Peyer's patch (tissue), 4 donors: ENCODE measurements at regions not wholly inside any gene's neighbourhood (a gene's known extent, or its start where the extent isn't known, plus 50 kb on each side); places are given as distances from the start of the nearest gene placed in this dataset.
"Not testable (repeated sequence)": the region's sequence is repeated elsewhere in the genome, so short reads cannot be mapped to it uniquely, and the experiment has no call there.

ENCODE experiments used
- DNase-seq, 3 donors: peaks; one replicate each; pipeline ENCODE4 v3.0.0-alpha.2; 2017 to 2019
- H3K27ac ChIP-seq, 4 donors: fragments of 200-600 bp; sonication (generic); one replicate each; pipeline ENCODE4 v1.5.1; 2016 to 2019
- H3K27me3 ChIP-seq, 2 donors: fragments of 200-600 bp; sonication (generic); one replicate each; pipeline ENCODE4 v1.5.1; 2019
- H3K36me3 ChIP-seq, 3 donors: fragments of 200-600 bp; sonication (generic); one replicate each; pipeline ENCODE4 v1.5.1; 2016 to 2019
- H3K4me1 ChIP-seq, 4 donors: fragments of 200-600 bp; sonication (generic); one replicate each; pipeline ENCODE4 v1.5.1; 2016 to 2019
- H3K4me3 ChIP-seq, 4 donors: fragments of 200-600 bp; sonication (generic); 1 replicate in 3 of 4; 2 replicates in 1 of 4; pipeline ENCODE4 v1.5.1; 2016 to 2019; ENCODE audit warnings: mild to moderate bottlenecking in 1 of 4
- H3K9me3 ChIP-seq, 4 donors: fragments of 200-600 bp; sonication (generic); one replicate each; pipeline ENCODE4 v1.5.1; 2016 to 2019; ENCODE audit warnings: mild to moderate bottlenecking in 1 of 4
- POLR2A ChIP-seq, 2 donors: fragments of 450-650 bp; IDR thresholded peaks; one replicate each; pipeline ENCODE4 v1.5.1; 2017; ENCODE audit warnings: antibody characterized with exemption in 2 of 2, mild to moderate bottlenecking in 2 of 2, moderate library complexity in 2 of 2
- TF ChIP-seq, protein P1 (sequence below), 6 experiments: fragments of 450-650 bp in 4 of 6; fragments of 200-600 bp in 2 of 6; sonication (generic) in 1 of 6; IDR thresholded peaks; one replicate each; pipeline ENCODE4 v1.5.1; 2017 to 2019; ENCODE audit warnings: antibody characterized with exemption in 6 of 6, mild to moderate bottlenecking in 3 of 6, moderate library complexity in 1 of 6

DNA sequence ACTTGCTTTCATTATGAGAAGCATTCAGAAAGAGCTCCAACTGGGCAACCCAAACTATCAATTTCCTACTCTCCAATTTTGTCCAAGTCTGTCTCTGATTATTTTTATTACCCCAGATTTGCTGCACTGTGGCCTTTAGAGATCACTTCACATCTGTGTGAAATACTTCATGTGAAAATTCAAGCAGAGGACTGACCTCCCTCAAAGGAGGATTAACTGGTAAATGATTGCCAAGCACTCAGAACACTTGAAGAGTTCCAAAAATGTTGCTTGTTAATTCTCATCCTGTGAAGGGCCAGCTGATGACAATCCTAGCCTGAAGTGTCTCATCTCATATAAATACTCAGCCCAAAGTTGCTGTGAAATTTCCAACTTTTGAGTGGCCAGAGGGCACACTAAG, 182.8 kb upstream of the DGKB start:
- H3K27me3 ChIP-seq, result no peaks in the 10 kb centered on the region
- H3K36me3 ChIP-seq, result no peaks in the 10 kb centered on the region
- no peak overlapping the region for H3K27ac ChIP-seq
- TF ChIP-seq POLR2A (IDR thresholded peaks at IDR 0.05), result no peak
- TF ChIP-seq, protein P1, sequence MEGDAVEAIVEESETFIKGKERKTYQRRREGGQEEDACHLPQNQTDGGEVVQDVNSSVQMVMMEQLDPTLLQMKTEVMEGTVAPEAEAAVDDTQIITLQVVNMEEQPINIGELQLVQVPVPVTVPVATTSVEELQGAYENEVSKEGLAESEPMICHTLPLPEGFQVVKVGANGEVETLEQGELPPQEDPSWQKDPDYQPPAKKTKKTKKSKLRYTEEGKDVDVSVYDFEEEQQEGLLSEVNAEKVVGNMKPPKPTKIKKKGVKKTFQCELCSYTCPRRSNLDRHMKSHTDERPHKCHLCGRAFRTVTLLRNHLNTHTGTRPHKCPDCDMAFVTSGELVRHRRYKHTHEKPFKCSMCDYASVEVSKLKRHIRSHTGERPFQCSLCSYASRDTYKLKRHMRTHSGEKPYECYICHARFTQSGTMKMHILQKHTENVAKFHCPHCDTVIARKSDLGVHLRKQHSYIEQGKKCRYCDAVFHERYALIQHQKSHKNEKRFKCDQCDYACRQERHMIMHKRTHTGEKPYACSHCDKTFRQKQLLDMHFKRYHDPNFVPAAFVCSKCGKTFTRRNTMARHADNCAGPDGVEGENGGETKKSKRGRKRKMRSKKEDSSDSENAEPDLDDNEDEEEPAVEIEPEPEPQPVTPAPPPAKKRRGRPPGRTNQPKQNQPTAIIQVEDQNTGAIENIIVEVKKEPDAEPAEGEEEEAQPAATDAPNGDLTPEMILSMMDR (IDR thresholded peaks at IDR 0.05), result no peak
- no peaks in the 10 kb centered on the region for H3K4me1 ChIP-seq
- no peaks in the 10 kb centered on the region for H3K9me3 ChIP-seq
- DNase-seq, result no peak
- H3K4me3 ChIP-seq, result no peak overlapping the region

DNA sequence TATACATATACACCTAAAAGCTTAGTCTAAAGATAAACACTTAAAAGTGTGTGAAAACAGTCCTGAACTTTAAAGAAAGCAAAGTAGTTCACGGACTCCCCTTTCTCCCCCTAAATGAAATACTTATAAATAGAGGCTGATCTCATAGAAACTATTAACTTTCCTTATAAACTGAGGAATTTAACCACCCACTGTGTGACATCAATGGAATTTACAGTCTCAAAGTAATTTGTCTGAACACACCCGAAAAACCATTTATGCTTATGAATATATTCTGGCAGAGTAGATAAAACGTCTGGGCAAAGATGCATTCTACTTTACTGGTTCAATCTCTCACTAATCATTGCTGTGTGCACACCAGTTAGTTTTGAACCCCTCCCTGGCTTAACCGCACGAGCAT, 181.8 kb upstream of the DGKB start:
- no peak for TF ChIP-seq POLR2A (IDR thresholded peaks at IDR 0.05)
- TF ChIP-seq, protein P1 (IDR thresholded peaks at IDR 0.05), result no peak
- H3K27ac ChIP-seq, result no peak overlapping the region
- no peaks in the 10 kb centered on the region for H3K4me1 ChIP-seq
- H3K36me3 ChIP-seq, result no peaks in the 10 kb centered on the region
- H3K4me3 ChIP-seq, result no peak overlapping the region
- no peaks in the 10 kb centered on the region for H3K27me3 ChIP-seq
- H3K9me3 ChIP-seq, result no peaks in the 10 kb centered on the region
- no peak for DNase-seq

DNA sequence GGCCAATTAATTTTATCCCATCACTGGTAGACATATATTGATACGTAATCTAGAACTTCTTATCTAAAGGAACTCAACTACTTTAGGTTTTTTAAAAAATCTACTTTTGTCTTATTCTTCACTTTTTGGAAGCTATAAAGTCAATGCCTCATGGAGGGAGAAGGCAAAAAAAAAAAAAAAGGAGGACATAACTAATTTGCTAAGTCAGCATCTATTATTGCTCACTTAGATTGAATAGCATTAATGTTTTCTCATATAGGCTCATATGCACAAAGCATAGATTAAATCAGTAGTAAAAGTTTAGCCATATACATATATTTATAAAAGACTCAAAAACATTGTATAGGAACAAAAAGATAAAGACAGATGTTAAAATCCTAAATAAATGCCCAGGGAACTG, 179.3 kb upstream of the DGKB start:
- H3K4me1 ChIP-seq, result no peaks in the 10 kb centered on the region
- H3K36me3 ChIP-seq, result no peaks in the 10 kb centered on the region
- H3K27ac ChIP-seq, result no peak overlapping the region
- no peak overlapping the region for H3K4me3 ChIP-seq
- TF ChIP-seq POLR2A (IDR thresholded peaks at IDR 0.05), result no peak
- TF ChIP-seq, protein P1 (IDR thresholded peaks at IDR 0.05), result no peak
- DNase-seq, result no peak
- no peaks in the 10 kb centered on the region for H3K27me3 ChIP-seq
- H3K9me3 ChIP-seq, result no peaks in the 10 kb centered on the region

DNA sequence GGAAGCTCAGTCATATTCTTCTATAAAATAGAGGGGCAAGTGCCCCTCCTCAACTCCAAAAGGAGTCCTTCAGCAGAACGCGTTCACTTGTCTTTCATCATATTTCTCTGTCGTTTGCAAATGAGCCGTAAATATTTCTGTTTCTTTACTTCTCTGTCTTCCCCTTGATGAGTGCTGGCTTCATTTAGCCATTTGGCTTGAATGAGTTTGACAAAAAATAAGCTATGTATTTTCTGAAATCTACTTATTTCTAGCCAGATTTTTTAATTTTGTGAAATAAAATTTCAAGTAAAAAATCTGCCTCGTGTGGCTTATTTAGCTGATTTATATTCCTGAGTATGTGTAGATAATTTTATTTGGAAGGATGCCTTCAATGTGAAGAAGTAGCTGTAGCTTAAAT, 170.8 kb upstream of the DGKB start:
- Histone ChIP-seq H3K4me1 (no peaks in the 10 kb centered on the region), H3K27me3 (no peaks in the 10 kb centered on the region), H3K36me3 (no peaks in the 10 kb centered on the region), H3K27ac (no peak overlapping the region), H3K4me3 (no peak overlapping the region), H3K9me3 (no peaks in the 10 kb centered on the region)
- no peak for DNase-seq
- TF ChIP-seq, protein P1 (IDR thresholded peaks at IDR 0.05), result no peak
- no peak for TF ChIP-seq POLR2A (IDR thresholded peaks at IDR 0.05)

DNA sequence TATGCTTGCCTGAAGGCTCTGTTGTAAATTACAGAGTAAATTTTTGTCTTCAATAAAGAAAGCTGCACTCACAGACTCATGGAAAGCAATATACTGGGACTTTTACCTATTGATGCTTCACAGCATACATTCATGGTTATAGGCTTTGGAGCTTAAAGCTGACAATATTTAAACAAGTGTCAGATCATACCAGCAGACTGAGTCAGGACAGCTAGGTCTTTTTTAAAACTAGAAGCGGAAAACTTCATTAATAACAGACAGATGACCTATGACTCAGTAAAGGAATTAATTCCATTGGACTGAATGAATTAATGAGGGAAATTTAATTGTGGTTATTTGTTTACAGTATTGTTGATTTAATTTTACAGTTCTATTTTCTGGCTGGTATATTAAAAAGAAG, 165.8 kb upstream of the DGKB start:
- TF ChIP-seq, protein P1 (IDR thresholded peaks at IDR 0.05), result no peak
- no peak for TF ChIP-seq POLR2A (IDR thresholded peaks at IDR 0.05)
- Histone ChIP-seq H3K4me3 (no peak overlapping the region), H3K27me3 (no peaks in the 10 kb centered on the region), H3K9me3 (no peaks in the 10 kb centered on the region), H3K27ac (no peak overlapping the region), H3K4me1 (no peaks in the 10 kb centered on the region), H3K36me3 (no peaks in the 10 kb centered on the region)
- no peak for DNase-seq

DNA sequence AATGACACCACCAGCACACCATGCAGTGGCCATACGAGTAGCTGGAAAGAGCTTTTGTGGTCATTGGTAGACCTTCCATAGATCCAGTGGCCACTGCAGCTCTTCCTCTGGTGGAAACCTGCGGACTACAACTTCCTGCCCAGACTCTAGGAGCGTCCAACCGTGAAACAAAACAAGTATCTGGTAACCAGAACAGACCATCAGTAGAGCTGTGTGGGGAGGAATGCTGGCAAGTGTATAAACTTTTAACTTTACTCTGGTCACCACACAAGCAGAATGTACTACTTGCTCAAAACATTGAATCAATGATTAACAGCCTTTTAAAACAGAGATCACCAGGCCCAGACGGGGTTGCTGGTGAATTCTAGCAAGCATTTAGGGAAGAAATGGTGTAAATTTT, 154.7 kb upstream of the DGKB start:
- Histone ChIP-seq H3K27me3 (no peaks in the 10 kb centered on the region), H3K27ac (no peak overlapping the region), H3K9me3 (no peaks in the 10 kb centered on the region), H3K4me1 (no peaks in the 10 kb centered on the region), H3K4me3 (no peak overlapping the region), H3K36me3 (no peaks in the 10 kb centered on the region)
- TF ChIP-seq, protein P1 (IDR thresholded peaks at IDR 0.05), result no peak
- TF ChIP-seq POLR2A (IDR thresholded peaks at IDR 0.05), result no peak
- DNase-seq, result no peak

DNA sequence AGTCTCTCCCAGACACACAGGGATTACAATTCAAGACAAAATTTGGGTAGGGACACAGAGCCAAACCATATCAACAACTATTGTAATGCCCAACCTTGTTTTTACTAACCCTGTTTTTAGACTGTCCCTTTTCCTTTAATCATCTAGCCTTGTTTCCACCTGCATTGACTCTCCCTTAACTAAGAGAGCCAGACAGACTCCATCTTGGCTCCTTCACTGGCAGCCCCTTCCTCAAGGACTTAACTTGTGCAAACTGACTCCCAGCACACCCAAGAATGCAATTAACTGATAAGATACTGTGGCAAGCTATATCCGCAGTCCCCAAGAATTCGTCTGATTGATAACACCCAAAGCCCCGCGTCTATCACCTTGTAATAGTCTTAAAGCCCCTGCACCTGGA, 151.8 kb upstream of the DGKB start:
- not testable (repeated sequence) for H3K27me3 ChIP-seq, DNase-seq, H3K4me1 ChIP-seq, H3K4me3 ChIP-seq, H3K27ac ChIP-seq, H3K9me3 ChIP-seq, H3K36me3 ChIP-seq
